Gastrocnemius medialis (tissue), 4 donors: ENCODE measurements at regions not wholly inside any gene's neighbourhood (a gene's known extent, or its start where the extent isn't known, plus 50 kb on each side); places are given as distances from the start of the nearest gene placed in this dataset.

Experiments used
- CTCF ChIP-seq, 5 experiments: fragments of 450-650 bp in 3 of 5; fragments of 200-600 bp in 2 of 5; sonication (generic) in 2 of 5; IDR thresholded peaks in 4 of 5; conservative IDR thresholded peaks in 1 of 5; 1 replicate in 4 of 5; 2 replicates in 1 of 5; pipeline ENCODE4 v1.5.1; 2016 to 2019; ENCODE audit warnings: antibody characterized with exemption in 5 of 5, mild to moderate bottlenecking in 3 of 5, moderate library complexity in 3 of 5
- POLR2A ChIP-seq, 2 donors: fragments of 450-650 bp; IDR thresholded peaks; one replicate each; pipeline ENCODE4 v1.6.1; 2017; ENCODE audit warnings: antibody characterized with exemption in 2 of 2, mild to moderate bottlenecking in 2 of 2, moderate library complexity in 2 of 2

GRCh38 chr16:64657316-64658011 is 464.4 kb downstream of the CDH11 start:
- no peak for TF ChIP-seq CTCF (IDR thresholded peaks at IDR 0.05 in 4 of 5, conservative IDR thresholded peaks at IDR 0.05 in 1 of 5)
- no peak for TF ChIP-seq POLR2A (IDR thresholded peaks at IDR 0.05)
